GM12878 (cell line): ENCODE measurements at regions not wholly inside any gene's neighbourhood (a gene's known extent, or its start where the extent isn't known, plus 50 kb on each side); places are given as distances from the start of the nearest gene placed in this dataset.

ENCODE experiments used
- E4F1 ChIP-seq: fragments of 450-650 bp; IDR thresholded peaks from 2 replicates; pipeline ENCODE4 v1.6.1; 2018; ENCODE audit warnings: borderline replicate concordance, mild to moderate bottlenecking; ENCODE audit not compliant: partially characterized antibody
- HCFC1 ChIP-seq: fragments of 150-350 bp; IDR thresholded peaks from 2 replicates; pipeline ENCODE4 v1.6.1; 2014; ENCODE audit warnings: low read length
- IRF3 ChIP-seq: fragments of 450-650 bp; IDR thresholded peaks from 2 replicates; pipeline ENCODE4 v1.6.1; 2014; ENCODE audit warnings: mild to moderate bottlenecking
- KLF5 ChIP-seq: fragments of 450-650 bp; IDR thresholded peaks from 2 replicates; pipeline ENCODE4 v1.6.1; 2014; ENCODE audit warnings: mild to moderate bottlenecking; ENCODE audit not compliant: partially characterized antibody
- MTA3 ChIP-seq: IDR thresholded peaks from 2 replicates; pipeline ENCODE4 v1.6.1; 2012; ENCODE audit warnings: low read length, inconsistent platforms, borderline replicate concordance
- PRDM15 ChIP-seq: fragments of 450-650 bp; formaldehyde crosslinking; IDR thresholded peaks from 2 replicates; pipeline ENCODE4 v1.4.0; 2020; ENCODE audit warnings: mild to moderate bottlenecking, moderate library complexity
- TBL1XR1 ChIP-seq: IDR thresholded peaks from 2 replicates; pipeline ENCODE4 v1.6.1; 2012; ENCODE audit warnings: low read depth, low read length, improper control_type of control experiment
- USF2 ChIP-seq: IDR thresholded peaks from 2 replicates; pipeline ENCODE4 v1.6.1; 2011; ENCODE audit warnings: low read depth, low read length, improper control_type of control experiment, borderline replicate concordance

- no peak for TF ChIP-seq E4F1
- no peak for TF ChIP-seq PRDM15
- TF ChIP-seq MTA3, result no peak
- no peak for TF ChIP-seq TBL1XR1
- no peak for TF ChIP-seq USF2
- no peak for TF ChIP-seq IRF3
- TF ChIP-seq KLF5, result no peak
- no peak for TF ChIP-seq HCFC1
Observed at GRCh38 chr6:155939253-155939652, 483.6 kb upstream of the NOX3 start (continued).
